Neural cell (in vitro differentiated cells): ENCODE measurements at regions not wholly inside any gene's neighbourhood (a gene's known extent, or its start where the extent isn't known, plus 50 kb on each side); places are given as distances from the start of the nearest gene placed in this dataset.

Experiments used
- EZH2 ChIP-seq: fragments of 200-600, 300-800 bp; shearing (Covaris generic), sonication (generic); IDR thresholded peaks from 2 replicates; pipeline ENCODE4 v1.6.1; 2014; ENCODE audit warnings: antibody characterized with exemption, low read length, borderline replicate concordance, mild to moderate bottlenecking; ENCODE audit not compliant: insufficient read depth, poor library complexity, severe bottlenecking
- RAD21 ChIP-seq: fragments of 450-650 bp; conservative IDR thresholded peaks from 2 replicates; pipeline ENCODE4 v1.6.1; 2014; ENCODE audit warnings: antibody characterized with exemption, mild to moderate bottlenecking, moderate library complexity
- TF ChIP-seq, protein P1 (sequence below): fragments of 450-650 bp; IDR thresholded peaks from 2 replicates; pipeline ENCODE4 v1.5.1; 2014; ENCODE audit warnings: antibody characterized with exemption, mild to moderate bottlenecking, moderate library complexity; ENCODE audit not compliant: poor library complexity, severe bottlenecking

DNA sequence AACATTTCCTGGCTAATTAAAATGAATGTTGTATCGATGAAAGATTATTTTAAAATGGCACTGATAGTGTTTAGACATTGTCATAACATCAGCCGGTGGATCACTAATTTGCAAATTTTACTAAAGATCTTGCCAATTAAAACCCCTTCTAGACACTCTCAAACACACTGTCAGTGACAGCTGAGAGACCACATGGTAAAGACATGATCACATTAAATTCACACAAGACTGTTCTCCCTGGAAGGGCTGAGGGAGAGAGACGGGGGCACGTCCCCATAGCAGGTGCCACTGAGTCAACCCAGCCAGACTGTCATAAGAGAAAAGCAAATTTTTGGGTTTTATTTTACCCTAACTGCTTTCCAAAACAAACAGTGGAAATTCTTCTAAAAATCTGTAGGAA is 306.0 kb downstream of the TXNL1 start:
- no peak for TF ChIP-seq EZH2
- no peak for TF ChIP-seq RAD21
- TF ChIP-seq, protein P1, sequence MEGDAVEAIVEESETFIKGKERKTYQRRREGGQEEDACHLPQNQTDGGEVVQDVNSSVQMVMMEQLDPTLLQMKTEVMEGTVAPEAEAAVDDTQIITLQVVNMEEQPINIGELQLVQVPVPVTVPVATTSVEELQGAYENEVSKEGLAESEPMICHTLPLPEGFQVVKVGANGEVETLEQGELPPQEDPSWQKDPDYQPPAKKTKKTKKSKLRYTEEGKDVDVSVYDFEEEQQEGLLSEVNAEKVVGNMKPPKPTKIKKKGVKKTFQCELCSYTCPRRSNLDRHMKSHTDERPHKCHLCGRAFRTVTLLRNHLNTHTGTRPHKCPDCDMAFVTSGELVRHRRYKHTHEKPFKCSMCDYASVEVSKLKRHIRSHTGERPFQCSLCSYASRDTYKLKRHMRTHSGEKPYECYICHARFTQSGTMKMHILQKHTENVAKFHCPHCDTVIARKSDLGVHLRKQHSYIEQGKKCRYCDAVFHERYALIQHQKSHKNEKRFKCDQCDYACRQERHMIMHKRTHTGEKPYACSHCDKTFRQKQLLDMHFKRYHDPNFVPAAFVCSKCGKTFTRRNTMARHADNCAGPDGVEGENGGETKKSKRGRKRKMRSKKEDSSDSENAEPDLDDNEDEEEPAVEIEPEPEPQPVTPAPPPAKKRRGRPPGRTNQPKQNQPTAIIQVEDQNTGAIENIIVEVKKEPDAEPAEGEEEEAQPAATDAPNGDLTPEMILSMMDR = no peak
